HT1080 (cell line): ENCODE measurements at regions not wholly inside any gene's neighbourhood (a gene's known extent, or its start where the extent isn't known, plus 50 kb on each side); places are given as distances from the start of the nearest gene placed in this dataset.
"Not testable (repeated sequence)": the region's sequence is repeated elsewhere in the genome, so short reads cannot be mapped to it uniquely, and the experiment has no call there.

ENCODE experiments used
- DNase-seq: peaks from one replicate; pipeline ENCODE4 v3.0.0-alpha.2; 2015; ENCODE audit warnings: low read depth

- no peak for DNase-seq
Measured at GRCh38 chr5:94027145-94027544, 285.7 kb upstream of the POU5F2 start.

- DNase-seq, result no peak
Measured at GRCh38 chr5:94025788-94026473, 284.5 kb upstream of the POU5F2 start.

- DNase-seq, result no peak
Measured at GRCh38 chr5:94024620-94025019, 283.2 kb upstream of the POU5F2 start.

- no peak for DNase-seq
Measured at GRCh38 chr5:94024101-94024500, 282.7 kb upstream of the POU5F2 start.

- peak; percentile 97 for DNase-seq
Measured at GRCh38 chr5:94021246-94021645, 279.8 kb upstream of the POU5F2 start.

- DNase-seq, result peak; percentile 78
Measured at GRCh38 chr5:94017579-94017978, 276.2 kb upstream of the POU5F2 start.

- peak; percentile 4 for DNase-seq
Measured at GRCh38 chr5:94010814-94011213, 269.4 kb upstream of the POU5F2 start.

GRCh38 chr5:94009161-94009560 lies 267.8 kb upstream of the POU5F2 start:
- DNase-seq, result no peak

- no peak for DNase-seq
Measured at GRCh38 chr5:93998951-93999455, 257.6 kb upstream of the POU5F2 start.

- no peak for DNase-seq
Measured at GRCh38 chr5:93997562-93997961, 256.2 kb upstream of the POU5F2 start.

- no peak for DNase-seq
Measured at GRCh38 chr5:93995126-93995621, 253.8 kb upstream of the POU5F2 start.

GRCh38 chr5:93993161-93993560 lies 251.8 kb upstream of the POU5F2 start:
- DNase-seq, result no peak

- DNase-seq, result no peak
Measured at GRCh38 chr5:93990504-93991070, 249.2 kb upstream of the POU5F2 start.

GRCh38 chr5:93985940-93986570 lies 244.7 kb upstream of the POU5F2 start:
- DNase-seq, result not testable (repeated sequence)

GRCh38 chr5:93978222-93978621 lies 236.8 kb upstream of the POU5F2 start:
- no peak for DNase-seq

- no peak for DNase-seq
Measured at GRCh38 chr5:93967923-93968322, 226.5 kb upstream of the POU5F2 start.

GRCh38 chr5:93964421-93964820 lies 223.0 kb upstream of the POU5F2 start:
- DNase-seq, result no peak

GRCh38 chr5:93960042-93960441 lies 218.6 kb upstream of the POU5F2 start:
- DNase-seq, result no peak

GRCh38 chr5:93956006-93956405 lies 214.6 kb upstream of the POU5F2 start:
- no peak for DNase-seq

- DNase-seq, result no peak
Measured at GRCh38 chr5:93954421-93955069, 213.1 kb upstream of the POU5F2 start.

GRCh38 chr5:93953442-93953841 lies 212.0 kb upstream of the POU5F2 start:
- no peak for DNase-seq

GRCh38 chr5:93941897-93942296 lies 200.5 kb upstream of the POU5F2 start:
- no peak for DNase-seq
